Sigmoid colon (tissue), 4 donors: ENCODE measurements at regions not wholly inside any gene's neighbourhood (a gene's known extent, or its start where the extent isn't known, plus 50 kb on each side); places are given as distances from the start of the nearest gene placed in this dataset.

Experiments used
- POLR2A ChIP-seq, 2 donors: fragments of 450-650 bp; IDR thresholded peaks; one replicate each; pipeline ENCODE4 v1.6.1; 2016; ENCODE audit warnings: antibody characterized with exemption in 2 of 2, mild to moderate bottlenecking in 2 of 2, moderate library complexity in 2 of 2
- POLR2AphosphoS5 ChIP-seq, 4 donors: sonication (generic); formaldehyde crosslinking; IDR thresholded peaks; one replicate each; pipeline ENCODE4 v1.6.1; 2017; ENCODE audit warnings: antibody characterized with exemption in 4 of 4
- TF ChIP-seq, protein P1 (sequence below), 4 experiments: fragments of 450-650 bp in 3 of 4; fragments of 200-600 bp in 1 of 4; IDR thresholded peaks; one replicate each; pipeline ENCODE4 v1.5.1; 2016 to 2019; ENCODE audit warnings: antibody characterized with exemption in 4 of 4, mild to moderate bottlenecking in 3 of 4, moderate library complexity in 2 of 4

DNA sequence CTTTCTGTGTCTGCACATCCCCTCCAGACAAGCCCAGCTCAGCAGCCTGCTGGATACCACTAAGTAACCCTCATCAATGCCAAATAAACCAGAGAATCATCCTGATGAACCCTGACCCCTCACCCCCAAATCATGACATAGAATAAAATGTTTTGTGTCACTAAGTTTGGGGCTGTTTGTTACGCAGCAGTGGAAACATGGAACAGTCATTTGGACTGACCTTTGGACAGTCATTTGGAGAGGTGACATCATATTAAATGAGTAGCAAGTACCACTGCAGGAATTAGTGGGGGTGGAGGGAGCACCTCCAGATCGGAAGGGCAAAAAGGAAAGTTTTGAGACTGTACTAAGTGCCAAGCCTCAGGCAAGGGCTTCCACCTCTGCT, 55.6 kb upstream of the MSX1 start:
- TF ChIP-seq POLR2A (IDR thresholded peaks at IDR 0.05) (no peak), POLR2AphosphoS5 (IDR thresholded peaks at IDR 0.05) (no peak)
- TF ChIP-seq, protein P1, sequence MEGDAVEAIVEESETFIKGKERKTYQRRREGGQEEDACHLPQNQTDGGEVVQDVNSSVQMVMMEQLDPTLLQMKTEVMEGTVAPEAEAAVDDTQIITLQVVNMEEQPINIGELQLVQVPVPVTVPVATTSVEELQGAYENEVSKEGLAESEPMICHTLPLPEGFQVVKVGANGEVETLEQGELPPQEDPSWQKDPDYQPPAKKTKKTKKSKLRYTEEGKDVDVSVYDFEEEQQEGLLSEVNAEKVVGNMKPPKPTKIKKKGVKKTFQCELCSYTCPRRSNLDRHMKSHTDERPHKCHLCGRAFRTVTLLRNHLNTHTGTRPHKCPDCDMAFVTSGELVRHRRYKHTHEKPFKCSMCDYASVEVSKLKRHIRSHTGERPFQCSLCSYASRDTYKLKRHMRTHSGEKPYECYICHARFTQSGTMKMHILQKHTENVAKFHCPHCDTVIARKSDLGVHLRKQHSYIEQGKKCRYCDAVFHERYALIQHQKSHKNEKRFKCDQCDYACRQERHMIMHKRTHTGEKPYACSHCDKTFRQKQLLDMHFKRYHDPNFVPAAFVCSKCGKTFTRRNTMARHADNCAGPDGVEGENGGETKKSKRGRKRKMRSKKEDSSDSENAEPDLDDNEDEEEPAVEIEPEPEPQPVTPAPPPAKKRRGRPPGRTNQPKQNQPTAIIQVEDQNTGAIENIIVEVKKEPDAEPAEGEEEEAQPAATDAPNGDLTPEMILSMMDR (IDR thresholded peaks at IDR 0.05): no peak
